ENCODE measurements at regions not wholly inside any gene's neighbourhood (a gene's known extent, or its start where the extent isn't known, plus 50 kb on each side); places are given as distances from the start of the nearest gene placed in this dataset.

DNA sequence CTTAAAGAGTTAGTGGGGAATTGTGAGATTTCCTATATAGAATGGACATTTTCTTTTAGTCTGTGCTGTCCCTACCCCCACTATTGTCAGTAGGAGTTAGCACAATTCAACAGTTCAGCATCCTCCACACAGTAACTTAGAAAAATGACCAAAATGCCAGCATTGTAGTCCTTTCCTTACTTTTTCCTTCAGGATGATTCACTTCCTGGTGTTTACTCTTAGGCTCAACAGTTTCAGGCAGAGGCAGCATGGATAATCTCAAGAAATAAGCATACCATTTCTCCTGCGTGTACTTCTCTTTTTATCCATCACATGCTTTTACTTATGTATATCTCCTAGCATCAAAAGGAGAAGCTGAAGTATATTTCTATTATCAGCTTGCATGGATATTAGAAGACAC is 683.4 kb downstream of the SLC16A7 start:
- TF ChIP-seq POLR2AphosphoS5 (IDR thresholded peaks at IDR 0.05) (no peak), EP300 (IDR thresholded peaks at IDR 0.05) (no peak)
- TF ChIP-seq, protein P1, sequence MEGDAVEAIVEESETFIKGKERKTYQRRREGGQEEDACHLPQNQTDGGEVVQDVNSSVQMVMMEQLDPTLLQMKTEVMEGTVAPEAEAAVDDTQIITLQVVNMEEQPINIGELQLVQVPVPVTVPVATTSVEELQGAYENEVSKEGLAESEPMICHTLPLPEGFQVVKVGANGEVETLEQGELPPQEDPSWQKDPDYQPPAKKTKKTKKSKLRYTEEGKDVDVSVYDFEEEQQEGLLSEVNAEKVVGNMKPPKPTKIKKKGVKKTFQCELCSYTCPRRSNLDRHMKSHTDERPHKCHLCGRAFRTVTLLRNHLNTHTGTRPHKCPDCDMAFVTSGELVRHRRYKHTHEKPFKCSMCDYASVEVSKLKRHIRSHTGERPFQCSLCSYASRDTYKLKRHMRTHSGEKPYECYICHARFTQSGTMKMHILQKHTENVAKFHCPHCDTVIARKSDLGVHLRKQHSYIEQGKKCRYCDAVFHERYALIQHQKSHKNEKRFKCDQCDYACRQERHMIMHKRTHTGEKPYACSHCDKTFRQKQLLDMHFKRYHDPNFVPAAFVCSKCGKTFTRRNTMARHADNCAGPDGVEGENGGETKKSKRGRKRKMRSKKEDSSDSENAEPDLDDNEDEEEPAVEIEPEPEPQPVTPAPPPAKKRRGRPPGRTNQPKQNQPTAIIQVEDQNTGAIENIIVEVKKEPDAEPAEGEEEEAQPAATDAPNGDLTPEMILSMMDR (IDR thresholded peaks at IDR 0.05), result no peak
